H1 (cell line): ENCODE measurements at regions not wholly inside any gene's neighbourhood (a gene's known extent, or its start where the extent isn't known, plus 50 kb on each side); places are given as distances from the start of the nearest gene placed in this dataset.

Experiments used
- BACH1 ChIP-seq: IDR thresholded peaks from 2 replicates; pipeline ENCODE4 v1.6.1; 2012; ENCODE audit warnings: low read length, improper control_type of control experiment
- CHD7 ChIP-seq: fragments of 300-600 bp; sonication (generic); IDR thresholded peaks from 2 replicates; pipeline ENCODE4 v1.7.1; 2012; ENCODE audit warnings: low read length, moderate library complexity, mild to moderate bottlenecking, inconsistent platforms; ENCODE audit not compliant: insufficient replicate concordance
- HDAC2 ChIP-seq, 2 experiments: fragments of 300-600 bp in 1 of 2; sonication (generic) in 1 of 2; IDR thresholded peaks; 2 replicates each; pipeline ENCODE4 v1.6.1; 2011 to 2012; ENCODE audit warnings: low read depth in 2 of 2, low read length in 2 of 2, mild to moderate bottlenecking in 2 of 2, moderate library complexity in 2 of 2, borderline replicate concordance in 1 of 2, inconsistent platforms in 1 of 2
- MAX ChIP-seq: IDR thresholded peaks from 2 replicates; pipeline ENCODE4 v1.6.1; 2012; ENCODE audit warnings: inconsistent platforms
- RNF2 ChIP-seq: fragments of 200-900, 300-1000 bp; sonication (generic); IDR thresholded peaks from 2 replicates; pipeline ENCODE4 v1.7.1; 2016; ENCODE audit warnings: borderline replicate concordance, low read depth, mild to moderate bottlenecking, antibody characterized with exemption, low read length; ENCODE audit not compliant: poor library complexity, severe bottlenecking; ENCODE audit errors: missing control alignments
- SAP30 ChIP-seq: fragments of 300-600 bp; sonication (generic); IDR thresholded peaks from 2 replicates; pipeline ENCODE4 v1.7.1; 2012; ENCODE audit warnings: low read length, moderate library complexity, mild to moderate bottlenecking, inconsistent platforms; ENCODE audit not compliant: insufficient read depth, insufficient replicate concordance
- SP4 ChIP-seq: IDR thresholded peaks from 2 replicates; pipeline ENCODE4 v1.6.1; 2012; ENCODE audit warnings: low read length, inconsistent platforms
- SUZ12 ChIP-seq: fragments of 200-600 bp; sonication (generic); IDR thresholded peaks from 2 replicates; pipeline ENCODE4 v1.6.1; 2012; ENCODE audit warnings: mild to moderate bottlenecking, inconsistent platforms, low read length, moderate library complexity, mixed read lengths

- no peak for TF ChIP-seq CHD7
- TF ChIP-seq SP4: no peak
- TF ChIP-seq BACH1: no peak
- no peak for TF ChIP-seq MAX
- no peak for TF ChIP-seq HDAC2 (IDR thresholded peaks at IDR 0.05; ENCODE audit: borderline replicate concordance in 1 of 2, low read depth in 2 of 2, low read length in 2 of 2)
- no peak for TF ChIP-seq SAP30
- no peak for TF ChIP-seq SUZ12
- TF ChIP-seq RNF2: no peak
Measured at GRCh38 chr1:43083375-43083891, 88.7 kb downstream of the EBNA1BP2 start (continued).
